ENCODE measurements at regions not wholly inside any gene's neighbourhood (a gene's known extent, or its start where the extent isn't known, plus 50 kb on each side); places are given as distances from the start of the nearest gene placed in this dataset.

GRCh38 chr18:22091341-22091740 lies 78.0 kb upstream of the GATA6 start:
- intact Hi-C loops (cut with micrococcal nuclease) = no loop called here
- no peak for ATAC-seq
- no peaks in the 10 kb centered on the region for H3K9me3 ChIP-seq (ENCODE audit: control insufficient read depth in 2 of 3, low read length in 3 of 3)
- no peaks in the 10 kb centered on the region for H3K4me1 ChIP-seq (ENCODE audit: control insufficient read depth in 2 of 2, insufficient read depth in 2 of 2, low read length in 2 of 2)
- ChIA-PET POLR2A (no interaction called here), CTCF (no interaction called here)
- H3K36me3 ChIP-seq (ENCODE audit: control insufficient read depth in 2 of 3, insufficient read depth in 3 of 3, low read length in 3 of 3) = no peaks in the 10 kb centered on the region
- Mint-ChIP-seq H3K4me3 (no peak overlapping the region), H3K9me3 (peaks cover 0 to 7% (median 0%) of the 10 kb centered on the region in 11 donors), H3K36me3 (no peaks in the 10 kb centered on the region), H3K27me3 (peaks cover 0 to 10% (median 6%) of the 10 kb centered on the region in 5 donors), H3K27ac (no peak overlapping the region), H3K4me1 (no peaks in the 10 kb centered on the region)
- DNase-seq = no peak
- H3K27ac ChIP-seq (ENCODE audit: low read depth, low read length) = no peak overlapping the region
- no peaks in the 10 kb centered on the region for H3K27me3 ChIP-seq (ENCODE audit: control insufficient read depth in 2 of 2, insufficient read depth in 2 of 2, low read length in 2 of 2)
- H3K4me3 ChIP-seq (ENCODE audit: low read length) = no peak overlapping the region

GRCh38 chr18:22093731-22094357 lies 75.5 kb upstream of the GATA6 start:
- Histone ChIP-seq H3K36me3 (ENCODE audit: control insufficient read depth in 2 of 3, insufficient read depth in 3 of 3, low read length in 3 of 3) (no peaks in the 10 kb centered on the region), H3K9me3 (ENCODE audit: control insufficient read depth in 2 of 3, low read length in 3 of 3) (no peaks in the 10 kb centered on the region), H3K27me3 (ENCODE audit: control insufficient read depth in 2 of 2, insufficient read depth in 2 of 2, low read length in 2 of 2) (no peaks in the 10 kb centered on the region), H3K4me3 (ENCODE audit: low read length) (no peak overlapping the region), H3K27ac (ENCODE audit: low read depth, low read length) (no peak overlapping the region), H3K4me1 (ENCODE audit: control insufficient read depth in 2 of 2, insufficient read depth in 2 of 2, low read length in 2 of 2) (no peaks in the 10 kb centered on the region)
- Mint-ChIP-seq H3K36me3 (no peaks in the 10 kb centered on the region), H3K27ac (no peak overlapping the region), H3K4me3 (no peak overlapping the region), H3K27me3 (peaks cover 0 to 10% (median 6%) of the 10 kb centered on the region in 5 donors), H3K9me3 (peaks cover 0 to 7% (median 0%) of the 10 kb centered on the region in 11 donors), H3K4me1 (no peaks in the 10 kb centered on the region)
- DNase-seq = no peak
- ChIA-PET POLR2A (no interaction called here), CTCF (no interaction called here)
- ATAC-seq = no peak
- intact Hi-C loops (cut with micrococcal nuclease) = no loop called here

DNA sequence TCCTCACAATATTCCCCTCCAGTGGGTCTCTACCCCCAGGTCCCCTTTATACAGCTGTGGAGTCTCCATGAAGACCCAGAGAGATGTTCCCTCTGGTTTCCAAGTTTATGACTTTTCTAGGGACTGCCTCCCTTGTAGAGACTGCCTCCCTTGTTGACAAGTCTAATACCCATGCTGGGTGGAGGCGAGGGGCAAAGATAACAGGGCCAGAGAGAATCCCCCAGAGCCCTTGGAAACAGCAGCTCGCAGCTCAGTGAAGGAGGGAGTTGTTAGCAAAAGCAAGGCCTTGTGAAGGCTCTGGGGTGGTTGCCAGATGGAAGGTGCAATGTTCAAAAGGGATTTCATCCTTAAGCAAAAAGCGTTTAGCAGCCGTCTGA lies 75.0 kb upstream of the GATA6 start:
- no peak overlapping the region for H3K27ac Mint-ChIP-seq
- ATAC-seq (no peak), DNase-seq (no peak)
- no peak overlapping the region for H3K4me3 Mint-ChIP-seq
- H3K9me3 Mint-ChIP-seq = peaks cover 0 to 7% (median 0%) of the 10 kb centered on the region in 11 donors
- ChIA-PET CTCF (no interaction called here), POLR2A (no interaction called here)
- peaks cover 0 to 10% (median 6%) of the 10 kb centered on the region in 5 donors for H3K27me3 Mint-ChIP-seq
- H3K4me1 Mint-ChIP-seq = no peaks in the 10 kb centered on the region
- Histone ChIP-seq H3K36me3 (ENCODE audit: control insufficient read depth in 2 of 3, insufficient read depth in 3 of 3, low read length in 3 of 3) (no peaks in the 10 kb centered on the region), H3K9me3 (ENCODE audit: control insufficient read depth in 2 of 3, low read length in 3 of 3) (no peaks in the 10 kb centered on the region), H3K4me3 (ENCODE audit: low read length) (no peak overlapping the region), H3K4me1 (ENCODE audit: control insufficient read depth in 2 of 2, insufficient read depth in 2 of 2, low read length in 2 of 2) (no peaks in the 10 kb centered on the region), H3K27me3 (ENCODE audit: control insufficient read depth in 2 of 2, insufficient read depth in 2 of 2, low read length in 2 of 2) (no peaks in the 10 kb centered on the region), H3K27ac (ENCODE audit: low read depth, low read length) (no peak overlapping the region)
- intact Hi-C loops (cut with micrococcal nuclease) = no loop called here
- no peaks in the 10 kb centered on the region for H3K36me3 Mint-ChIP-seq

DNA sequence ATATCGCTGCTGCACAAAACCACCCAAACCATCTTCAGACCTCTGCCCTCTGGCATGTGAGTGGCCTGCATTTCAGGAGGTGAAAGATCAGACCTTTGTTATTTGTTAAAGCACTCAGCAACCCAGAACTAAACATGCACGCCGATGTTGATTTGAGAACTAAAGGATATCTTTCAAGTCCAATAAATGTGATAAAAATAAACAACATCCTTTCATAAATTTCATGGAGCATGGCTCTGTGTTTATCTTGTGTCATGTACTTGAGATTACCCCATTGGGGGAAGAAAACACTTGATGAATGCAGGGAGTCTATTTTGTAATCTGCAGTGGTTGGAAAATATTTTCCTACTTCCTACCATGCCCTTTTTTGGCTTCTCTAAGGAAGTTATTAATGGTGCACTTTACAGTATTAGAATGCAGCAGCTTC lies 70.8 kb upstream of the GATA6 start:
- Histone ChIP-seq H3K36me3 (ENCODE audit: control insufficient read depth in 2 of 3, insufficient read depth in 3 of 3, low read length in 3 of 3) (no peaks in the 10 kb centered on the region), H3K9me3 (ENCODE audit: control insufficient read depth in 2 of 3, low read length in 3 of 3) (no peaks in the 10 kb centered on the region), H3K27me3 (ENCODE audit: control insufficient read depth in 2 of 2, insufficient read depth in 2 of 2, low read length in 2 of 2) (no peaks in the 10 kb centered on the region), H3K27ac (ENCODE audit: low read depth, low read length) (no peak overlapping the region), H3K4me1 (ENCODE audit: control insufficient read depth in 2 of 2, insufficient read depth in 2 of 2, low read length in 2 of 2) (no peaks in the 10 kb centered on the region), H3K4me3 (ENCODE audit: low read length) (no peak overlapping the region)
- ATAC-seq = no peak
- H3K27ac Mint-ChIP-seq = no peak overlapping the region
- H3K36me3 Mint-ChIP-seq = no peaks in the 10 kb centered on the region
- no peak for DNase-seq
- ChIA-PET CTCF (no interaction called here), POLR2A (no interaction called here)
- peaks cover 4 to 19% (median 11%) of the 10 kb centered on the region in 5 donors for H3K27me3 Mint-ChIP-seq
- no peak overlapping the region for H3K4me3 Mint-ChIP-seq
- intact Hi-C loops (cut with micrococcal nuclease) = no loop called here
- no peaks in the 10 kb centered on the region for H3K4me1 Mint-ChIP-seq
- peaks cover 0 to 5% (median 0%) of the 10 kb centered on the region in 11 donors for H3K9me3 Mint-ChIP-seq

GRCh38 chr18:22099925-22100324 lies 69.5 kb upstream of the GATA6 start:
- POLR2A ChIA-PET = no interaction called here
- CTCF ChIA-PET = no interaction called here
- DNase-seq (no peak), ATAC-seq (no peak)
- H3K4me1 Mint-ChIP-seq = no peaks in the 10 kb centered on the region
- peaks cover 0 to 5% (median 0%) of the 10 kb centered on the region in 11 donors for H3K9me3 Mint-ChIP-seq
- no peaks in the 10 kb centered on the region for H3K36me3 Mint-ChIP-seq
- intact Hi-C loops (cut with micrococcal nuclease) = no loop called here
- H3K27me3 Mint-ChIP-seq = peaks cover 3 to 15% (median 4%) of the 10 kb centered on the region in 5 donors
- no peak overlapping the region for H3K27ac ChIP-seq (ENCODE audit: low read depth, low read length)
- no peaks in the 10 kb centered on the region for H3K4me1 ChIP-seq (ENCODE audit: control insufficient read depth in 2 of 2, insufficient read depth in 2 of 2, low read length in 2 of 2)
- H3K36me3 ChIP-seq (ENCODE audit: control insufficient read depth in 2 of 3, insufficient read depth in 3 of 3, low read length in 3 of 3) = no peaks in the 10 kb centered on the region
- no peak overlapping the region for H3K4me3 Mint-ChIP-seq
- no peaks in the 10 kb centered on the region for H3K27me3 ChIP-seq (ENCODE audit: control insufficient read depth in 2 of 2, insufficient read depth in 2 of 2, low read length in 2 of 2)
- no peak overlapping the region for H3K27ac Mint-ChIP-seq
- H3K4me3 ChIP-seq (ENCODE audit: low read length) = no peak overlapping the region
- H3K9me3 ChIP-seq (ENCODE audit: control insufficient read depth in 2 of 3, low read length in 3 of 3) = no peaks in the 10 kb centered on the region

- Mint-ChIP-seq H3K27ac (no peak overlapping the region), H3K4me3 (no peak overlapping the region), H3K36me3 (no peaks in the 10 kb centered on the region), H3K4me1 (no peaks in the 10 kb centered on the region), H3K9me3 (peaks cover 0 to 7% (median 2%) of the 10 kb centered on the region in 11 donors), H3K27me3 (peaks cover 3 to 15% (median 6%) of the 10 kb centered on the region in 5 donors)
- Histone ChIP-seq H3K4me3 (ENCODE audit: low read length) (no peak overlapping the region), H3K27ac (ENCODE audit: low read depth, low read length) (no peak overlapping the region), H3K27me3 (ENCODE audit: control insufficient read depth in 2 of 2, insufficient read depth in 2 of 2, low read length in 2 of 2) (no peaks in the 10 kb centered on the region), H3K9me3 (ENCODE audit: control insufficient read depth in 2 of 3, low read length in 3 of 3) (no peaks in the 10 kb centered on the region), H3K36me3 (ENCODE audit: control insufficient read depth in 2 of 3, insufficient read depth in 3 of 3, low read length in 3 of 3) (no peaks in the 10 kb centered on the region), H3K4me1 (ENCODE audit: control insufficient read depth in 2 of 2, insufficient read depth in 2 of 2, low read length in 2 of 2) (no peaks in the 10 kb centered on the region)
- CTCF ChIA-PET = no interaction called here
- ATAC-seq = no peak
- intact Hi-C loops (cut with micrococcal nuclease) = no loop called here
- no peak for DNase-seq
- POLR2A ChIA-PET = no interaction called here
Measured at GRCh38 chr18:22101731-22102130, 67.7 kb upstream of the GATA6 start.

DNA sequence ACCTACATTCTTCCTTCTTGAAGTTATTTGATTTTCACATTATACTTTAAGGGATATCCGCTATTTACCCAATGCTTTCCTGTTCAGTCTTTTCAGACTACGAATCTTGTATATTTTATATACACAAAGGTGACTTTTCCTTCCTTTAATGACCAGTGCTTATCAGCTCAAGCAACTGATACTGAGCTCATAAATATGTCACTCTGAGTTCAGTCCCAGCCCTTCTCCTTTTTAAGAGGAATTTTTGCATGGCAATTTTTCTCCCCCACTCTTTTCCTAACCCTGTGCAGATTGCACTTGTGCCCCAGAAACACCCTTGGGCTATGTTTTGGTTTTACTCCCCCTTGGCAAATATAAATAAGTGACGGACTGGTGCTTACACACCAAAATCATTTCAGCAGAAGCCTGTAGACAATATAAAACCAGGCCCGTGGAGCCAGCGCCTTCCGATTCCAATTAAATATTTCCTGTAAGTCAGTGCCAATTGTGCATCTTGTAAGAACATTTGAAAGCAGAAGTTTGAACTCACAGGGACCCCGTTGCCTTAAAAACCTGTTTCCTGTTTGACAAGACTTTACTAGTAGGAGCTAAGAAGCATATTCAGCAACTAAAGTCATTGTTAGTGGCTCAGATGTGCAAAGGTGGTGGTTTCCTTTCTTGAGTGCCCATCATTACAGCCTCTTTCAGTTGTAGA lies 66.3 kb upstream of the GATA6 start:
- H3K9me3 Mint-ChIP-seq = peaks cover 0 to 7% (median 2%) of the 10 kb centered on the region in 11 donors
- DNase-seq = no peak
- intact Hi-C loops (cut with micrococcal nuclease) = no loop called here
- no peak overlapping the region for H3K27ac Mint-ChIP-seq
- H3K4me3 Mint-ChIP-seq = no peak overlapping the region
- Histone ChIP-seq H3K9me3 (ENCODE audit: control insufficient read depth in 2 of 3, low read length in 3 of 3) (no peaks in the 10 kb centered on the region), H3K4me3 (ENCODE audit: low read length) (no peak overlapping the region), H3K36me3 (ENCODE audit: control insufficient read depth in 2 of 3, insufficient read depth in 3 of 3, low read length in 3 of 3) (no peaks in the 10 kb centered on the region), H3K27ac (ENCODE audit: low read depth, low read length) (no peak overlapping the region), H3K4me1 (ENCODE audit: control insufficient read depth in 2 of 2, insufficient read depth in 2 of 2, low read length in 2 of 2) (no peaks in the 10 kb centered on the region), H3K27me3 (ENCODE audit: control insufficient read depth in 2 of 2, insufficient read depth in 2 of 2, low read length in 2 of 2) (no peaks in the 10 kb centered on the region)
- H3K27me3 Mint-ChIP-seq = peaks cover 3 to 15% (median 10%) of the 10 kb centered on the region in 5 donors
- no peak for ATAC-seq
- no peaks in the 10 kb centered on the region for H3K4me1 Mint-ChIP-seq
- no peaks in the 10 kb centered on the region for H3K36me3 Mint-ChIP-seq
- CTCF ChIA-PET = no interaction called here
- POLR2A ChIA-PET = no interaction called here

All from naive thymus-derived CD4-positive, alpha-beta T cell (primary cell).